NCI-H1417 (cell line): ENCODE measurements at regions not wholly inside any gene's neighbourhood (a gene's known extent, or its start where the extent isn't known, plus 50 kb on each side); places are given as distances from the start of the nearest gene placed in this dataset.

Source experiments
- DNase-seq, 3 experiments: peaks; one replicate each; lab custom pipeline; 2025; lab: John Stamatoyannopoulos, UW

DNA sequence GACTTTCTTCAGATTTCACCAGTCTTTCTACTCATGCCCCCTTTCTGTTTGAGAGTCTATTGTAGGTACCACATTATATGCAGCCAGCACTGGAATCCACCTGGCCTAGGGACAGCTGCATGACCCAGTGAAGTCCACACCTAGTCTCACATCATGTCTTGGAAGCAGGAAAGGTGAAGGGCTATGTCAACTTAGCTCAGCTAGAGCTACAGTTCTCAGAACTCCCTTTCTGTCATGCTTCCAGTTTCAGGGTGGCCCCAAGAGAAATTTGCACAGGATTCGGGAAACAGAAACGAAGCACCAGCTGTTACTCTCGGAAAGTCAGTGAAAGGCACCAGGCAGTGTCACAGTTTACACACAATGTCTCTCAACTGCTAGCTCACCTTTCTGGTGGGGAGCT lies 51.6 kb upstream of the NLRP1 start:
- DNase-seq, result no peak

DNA sequence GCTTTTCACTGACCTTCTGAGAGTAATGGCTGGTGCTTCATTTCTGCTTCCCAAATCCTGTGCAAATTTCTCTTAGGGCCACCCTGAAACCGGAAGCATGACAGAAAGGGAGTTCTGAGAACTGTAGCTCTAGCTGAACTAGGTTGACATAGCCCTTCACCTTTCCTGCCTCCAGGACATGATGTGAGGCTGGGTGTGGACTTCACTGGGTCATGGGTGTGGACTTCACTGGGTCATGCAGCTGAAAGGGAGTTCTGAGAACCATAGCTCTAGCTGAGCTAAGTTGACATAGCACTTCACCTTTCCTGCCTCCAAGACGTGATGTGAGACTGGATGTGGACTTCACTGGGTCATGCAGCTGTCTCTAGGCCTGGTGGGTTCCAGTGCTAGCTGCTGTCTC lies 54.3 kb upstream of the NLRP1 start:
- DNase-seq, result no peak

DNA sequence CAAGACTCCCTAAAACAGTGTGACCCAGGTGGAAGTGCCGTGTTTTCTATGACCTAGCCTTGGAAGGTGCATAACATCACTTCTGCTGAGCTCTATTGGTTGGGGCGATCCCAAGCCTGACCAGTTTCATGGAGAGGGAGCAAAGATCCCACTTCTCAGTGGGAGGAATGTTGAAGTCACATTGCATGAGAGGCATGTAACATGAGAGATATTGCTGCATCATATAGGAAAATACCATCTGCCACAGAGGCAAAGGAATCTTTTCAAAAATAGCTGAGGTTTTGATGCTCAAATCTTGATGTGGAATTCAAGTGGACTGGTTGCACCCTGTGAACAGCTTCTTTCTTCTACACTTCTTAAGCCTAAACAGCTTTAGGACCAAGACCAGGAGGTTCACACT lies 56.4 kb upstream of the NLRP1 start:
- no peak for DNase-seq

DNA sequence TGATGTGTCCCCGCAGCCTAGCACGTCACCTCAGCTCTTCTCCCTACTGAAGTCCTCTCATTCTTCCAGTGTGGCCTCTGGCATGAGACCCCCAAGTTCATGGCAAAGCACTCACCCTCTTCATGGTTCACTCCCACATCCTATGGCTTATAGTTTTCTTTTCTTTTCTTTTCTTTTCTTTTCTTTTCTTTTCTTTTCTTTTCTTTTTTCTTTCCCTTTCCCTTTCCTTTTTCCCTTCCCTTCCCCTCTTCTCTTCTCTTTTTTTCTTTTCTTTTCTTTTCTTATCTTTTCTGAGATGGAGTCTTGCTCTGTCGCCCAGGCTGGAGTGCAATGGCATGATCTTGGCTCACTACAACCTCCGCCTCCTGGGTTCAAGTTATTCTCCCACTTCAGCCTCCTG lies 58.4 kb upstream of the NLRP1 start:
- no peak for DNase-seq

DNA sequence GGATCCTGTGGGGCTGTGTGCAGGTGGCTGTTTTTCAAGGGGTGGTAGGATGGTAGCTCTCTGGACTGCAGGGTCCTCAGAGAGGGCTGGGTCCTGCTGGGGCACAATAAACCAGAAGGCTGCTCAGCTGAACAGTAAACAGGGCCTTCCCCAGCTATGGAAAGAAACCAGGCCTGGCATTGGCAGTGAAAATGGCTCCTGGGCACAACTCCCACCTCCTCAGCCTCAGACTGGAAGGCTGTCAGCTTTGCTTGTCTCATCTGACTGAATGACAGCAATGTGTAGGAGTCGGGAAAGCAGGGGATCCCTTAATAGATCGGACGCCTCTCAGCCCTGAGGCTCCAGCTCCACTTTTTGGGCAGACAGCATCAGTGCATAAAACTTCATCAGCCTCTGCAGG lies 59.8 kb upstream of the NLRP1 start:
- no peak for DNase-seq

DNA sequence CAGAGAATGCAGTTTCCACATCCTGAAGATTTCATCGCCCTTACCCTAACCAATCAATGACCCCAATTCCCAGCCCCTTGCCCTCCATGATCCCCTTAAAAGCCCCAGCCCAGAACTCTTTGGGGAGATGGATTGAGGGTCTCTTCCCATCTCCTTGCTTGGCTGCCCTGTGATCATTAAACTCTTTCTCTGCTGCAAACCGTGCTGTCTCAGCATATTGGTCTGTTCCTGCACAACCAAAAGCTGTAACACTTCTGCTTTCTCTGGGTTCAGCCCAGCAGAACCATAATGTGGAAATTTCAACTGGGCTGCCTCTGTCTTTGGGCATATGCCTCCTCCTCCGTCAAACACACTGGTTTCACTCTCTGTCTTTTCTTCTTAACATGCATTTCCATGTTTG lies 67.0 kb upstream of the NLRP1 start:
- no peak for DNase-seq

DNA sequence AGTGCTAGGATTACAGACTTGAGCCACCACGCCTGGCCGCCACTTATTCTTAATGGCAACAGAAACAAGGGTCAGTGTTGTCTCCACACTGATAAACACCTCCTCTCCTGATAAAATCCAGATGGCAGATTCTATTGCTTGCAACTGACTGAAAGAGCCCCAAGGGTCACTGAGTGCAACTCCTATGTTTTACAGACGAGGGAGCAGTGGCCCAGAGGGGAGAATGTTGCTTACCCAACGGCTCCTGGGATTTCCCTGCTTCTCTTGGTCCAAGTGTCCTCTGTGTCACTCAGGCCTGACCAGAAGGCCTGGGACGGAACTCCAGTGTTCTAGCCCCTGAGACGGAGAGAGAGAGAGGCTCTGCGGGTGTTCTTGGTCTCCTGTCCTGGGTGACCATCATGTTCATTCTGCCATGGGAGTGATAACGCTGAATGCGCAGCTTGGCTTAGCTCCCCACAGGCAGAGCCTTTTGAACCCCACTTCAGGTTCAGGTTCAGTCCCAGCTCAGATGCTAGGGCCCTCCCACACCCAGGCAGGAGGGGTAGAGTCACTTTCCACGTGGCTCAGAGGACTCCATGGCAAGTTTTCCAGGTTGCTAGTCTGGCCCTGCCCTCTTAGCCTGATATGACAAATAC lies 77.3 kb upstream of the NLRP1 start:
- DNase-seq, result no peak

DNA sequence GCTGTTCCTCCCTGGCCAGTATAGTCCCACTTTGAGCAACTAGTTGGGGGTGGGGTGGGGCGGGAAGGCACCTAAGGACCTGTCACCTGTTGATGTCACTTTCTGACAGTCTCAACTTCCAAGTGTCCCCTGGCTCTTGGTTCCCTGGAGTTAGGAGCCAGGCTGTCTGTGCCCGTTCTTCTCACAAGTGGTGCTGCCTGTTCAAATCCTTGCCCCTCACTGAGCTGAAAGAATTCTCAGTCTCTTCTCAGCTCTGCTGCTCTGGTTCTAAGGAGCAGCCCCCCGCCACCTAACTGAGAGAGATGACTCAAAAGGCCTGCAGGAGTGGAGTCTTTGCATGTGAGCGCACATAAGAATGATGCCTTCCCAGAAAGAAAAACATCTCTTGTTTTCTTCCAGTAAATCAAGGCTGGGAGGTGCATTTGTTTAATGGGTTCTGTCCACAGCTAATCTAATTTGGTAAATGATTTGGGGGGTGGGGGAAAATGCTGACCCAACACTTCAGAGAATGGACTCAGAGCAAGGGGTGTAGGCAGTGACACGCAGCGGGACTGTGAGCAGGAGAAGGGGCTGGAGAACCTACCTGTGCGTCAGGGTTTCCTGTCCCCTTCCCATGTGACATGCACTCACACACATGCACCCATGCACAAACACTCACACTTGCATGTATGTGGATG lies 78.2 kb upstream of the NLRP1 start:
- no peak for DNase-seq

DNA sequence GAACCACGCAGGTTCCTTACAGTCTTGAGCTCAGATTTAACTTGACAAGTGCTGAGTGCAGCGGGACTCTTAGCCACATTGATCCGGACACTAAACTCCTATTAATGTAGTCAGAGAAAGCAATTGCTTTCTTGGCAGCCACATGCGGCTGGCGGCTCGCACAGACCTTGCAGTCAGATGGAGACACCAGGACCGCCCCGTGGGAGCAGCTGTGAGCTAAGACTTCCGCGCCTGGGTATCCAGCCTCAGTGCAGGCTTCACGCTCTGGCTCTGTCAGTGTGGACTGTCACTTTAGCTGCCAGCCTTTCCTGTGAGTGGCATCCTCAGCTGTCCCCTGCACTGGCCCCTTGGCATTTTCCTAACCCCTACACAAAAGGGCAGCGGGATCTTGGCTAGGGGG lies 80.9 kb upstream of the NLRP1 start:
- no peak for DNase-seq

DNA sequence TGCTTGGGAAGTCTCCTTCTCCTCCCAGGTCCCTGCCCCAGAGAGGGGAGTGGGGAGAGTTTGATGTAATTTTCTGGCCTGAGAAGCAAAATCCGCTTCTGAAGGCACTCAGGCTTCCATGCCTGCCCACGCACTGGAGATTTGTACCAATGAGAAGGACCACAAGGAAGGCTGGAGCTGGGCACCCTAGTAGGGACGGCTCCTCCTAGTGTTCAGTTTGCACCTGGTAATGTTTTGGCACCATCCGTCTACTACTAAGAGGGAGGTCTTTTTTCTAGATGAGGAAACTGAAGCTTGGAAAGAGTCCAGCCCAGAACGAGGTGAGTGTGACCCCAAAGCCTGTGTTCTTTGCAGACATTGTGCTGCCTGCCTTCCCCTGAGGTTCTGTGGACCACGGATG lies 83.6 kb upstream of the NLRP1 start:
- no peak for DNase-seq

DNA sequence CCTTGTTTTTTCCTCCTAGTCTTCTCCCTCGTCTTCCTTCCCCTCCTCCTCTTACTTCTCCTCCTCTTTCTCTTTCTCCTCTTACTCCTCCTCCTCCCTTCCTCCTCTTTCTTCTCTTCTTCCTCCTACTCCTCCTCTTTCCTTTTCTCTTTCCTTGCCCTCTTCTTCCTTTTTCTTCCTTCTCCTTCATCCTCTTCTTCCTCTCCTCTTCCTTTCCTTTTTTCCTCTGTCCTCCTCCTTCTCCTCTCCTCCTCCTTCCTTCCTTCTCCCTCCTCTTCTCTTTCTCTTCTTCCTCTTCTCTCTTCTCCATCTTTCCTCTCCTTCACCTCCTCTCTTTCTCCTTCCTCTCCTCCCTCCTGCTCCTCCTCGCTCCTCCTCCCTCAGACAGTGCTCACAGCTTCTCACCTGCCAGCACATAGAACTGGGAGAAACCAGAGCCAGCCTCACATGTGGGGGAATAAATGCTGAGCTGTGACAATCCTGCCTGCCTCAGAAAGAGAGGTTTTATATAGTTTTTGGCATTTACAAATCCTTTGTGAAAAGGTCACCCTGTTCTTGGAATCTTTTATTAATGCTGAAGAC lies 84.3 kb upstream of the NLRP1 start:
- DNase-seq, result no peak

DNA sequence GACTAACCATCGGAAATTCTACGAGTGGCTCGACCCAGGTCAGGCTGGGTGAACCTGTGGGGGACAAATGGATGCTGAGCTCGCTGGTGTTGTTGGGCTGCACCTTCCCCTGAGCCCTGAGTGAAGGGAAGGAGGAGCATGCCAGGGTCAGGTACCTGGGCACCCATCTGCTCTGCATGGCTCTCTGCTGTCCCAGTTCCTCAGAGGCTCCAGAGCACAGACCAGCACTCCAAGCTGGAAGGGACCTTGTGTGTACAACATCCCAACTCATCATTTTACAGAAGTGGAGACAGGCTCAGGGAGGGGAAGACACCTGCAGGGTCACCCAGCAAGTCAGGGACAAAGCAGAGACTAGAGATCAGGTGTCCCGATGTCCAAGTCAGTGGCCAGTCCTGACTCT lies 84.9 kb upstream of the NLRP1 start:
- no peak for DNase-seq

DNA sequence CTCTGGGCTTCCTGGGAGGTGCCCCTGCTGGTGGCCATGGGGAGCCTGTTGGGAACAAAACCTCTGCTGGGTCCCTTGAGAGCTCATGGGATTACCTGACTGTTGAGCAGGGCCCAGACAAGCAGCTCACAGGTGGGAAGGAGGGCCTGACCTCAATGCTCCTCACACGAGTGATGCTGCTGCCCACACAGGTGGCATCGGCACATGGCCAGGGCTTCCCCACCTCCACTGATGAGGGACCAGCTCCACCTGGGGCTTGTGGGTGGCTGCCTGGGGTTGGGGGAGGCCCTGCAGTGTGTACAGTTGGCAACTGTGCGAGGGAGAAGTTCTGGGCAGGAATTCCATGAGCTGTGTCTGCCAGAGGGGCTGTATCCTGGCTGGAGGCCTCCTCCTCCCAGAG lies 87.8 kb upstream of the NLRP1 start:
- no peak for DNase-seq

DNA sequence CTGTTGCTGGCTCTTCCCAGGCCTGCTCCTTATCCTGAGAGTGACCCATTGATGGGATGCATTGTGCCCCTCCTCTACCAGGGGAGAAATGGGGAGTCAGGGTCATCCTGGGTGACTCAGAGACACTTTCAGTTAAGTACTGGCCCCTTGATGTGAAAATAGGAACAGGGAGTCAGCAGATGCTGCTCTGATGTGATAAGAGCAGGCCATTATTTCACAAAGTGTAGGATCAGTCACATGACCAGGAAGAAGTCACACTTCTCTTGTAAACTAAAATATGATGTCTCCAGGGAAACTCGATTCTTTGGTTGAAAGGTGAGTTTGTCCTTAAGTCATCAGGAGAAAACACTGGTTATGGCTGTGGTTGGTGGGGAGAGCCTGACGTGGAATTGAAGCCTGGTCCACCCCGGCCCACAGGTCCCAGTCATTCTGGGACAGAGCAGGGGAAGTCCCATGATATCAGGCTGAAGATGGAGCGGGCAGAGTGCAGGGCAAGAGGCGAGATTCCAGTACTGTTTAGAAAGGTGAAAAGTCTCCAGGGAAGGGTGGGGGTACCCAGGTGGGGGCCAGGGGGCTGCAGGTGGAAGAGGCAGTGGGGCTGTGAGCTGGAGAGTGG lies 88.6 kb upstream of the NLRP1 start:
- DNase-seq, result no peak

DNA sequence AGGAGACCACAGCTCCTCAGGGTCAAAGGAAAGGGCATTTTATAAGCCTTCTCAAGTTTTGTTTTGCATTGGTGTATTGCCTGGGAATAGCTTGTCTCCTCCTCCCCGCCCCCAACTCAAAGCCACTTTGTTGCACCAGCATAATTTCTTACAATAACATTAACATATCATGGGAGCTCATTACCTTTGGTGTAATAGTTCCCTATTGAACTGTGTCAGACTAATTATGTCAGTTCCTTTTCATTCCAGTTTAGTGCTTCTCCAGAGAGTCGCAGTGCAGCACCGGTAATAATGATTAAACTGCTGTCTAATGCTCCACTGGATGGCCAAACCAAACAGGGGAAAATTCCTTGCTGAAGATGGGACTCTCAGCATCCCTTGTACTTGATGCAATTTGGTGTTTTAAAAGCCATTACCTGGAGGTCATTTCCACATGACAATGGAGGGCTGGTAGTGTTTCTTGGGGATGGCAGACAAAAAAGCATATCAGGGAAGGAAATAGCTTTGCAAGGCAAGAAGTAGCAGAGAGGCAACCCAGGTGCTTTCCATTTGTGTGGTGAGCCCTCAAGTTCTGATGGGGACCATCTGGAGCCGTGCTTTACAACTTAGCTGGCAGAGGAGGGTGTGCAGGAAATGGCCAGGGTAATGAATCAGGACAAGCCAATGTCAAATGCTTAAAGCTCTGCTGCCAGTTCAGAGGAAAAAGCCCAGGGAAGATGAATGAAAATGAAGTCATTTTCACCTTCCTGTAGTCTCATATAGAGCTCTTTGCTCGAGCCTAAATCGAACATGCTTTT lies 91.5 kb upstream of the NLRP1 start:
- no peak for DNase-seq

DNA sequence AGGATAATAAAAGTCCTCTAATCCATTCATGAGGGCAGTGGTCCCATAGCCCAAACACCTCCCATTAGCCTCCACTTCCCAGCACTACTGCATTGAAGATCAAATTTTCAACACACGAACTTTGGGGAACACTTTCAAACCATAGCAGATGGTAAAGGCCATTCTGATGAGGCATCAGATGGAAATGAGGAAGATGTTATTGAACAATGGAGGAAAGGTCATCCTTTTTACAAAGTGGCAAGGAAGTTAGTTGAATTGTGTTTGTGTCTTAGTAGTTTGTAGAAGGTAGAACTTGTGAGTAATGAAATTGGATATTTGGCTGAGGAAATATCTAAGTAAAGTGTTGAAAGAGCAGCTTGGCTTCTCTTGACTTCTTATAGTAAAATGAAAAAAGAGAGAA lies 93.3 kb upstream of the NLRP1 start:
- DNase-seq, result no peak

DNA sequence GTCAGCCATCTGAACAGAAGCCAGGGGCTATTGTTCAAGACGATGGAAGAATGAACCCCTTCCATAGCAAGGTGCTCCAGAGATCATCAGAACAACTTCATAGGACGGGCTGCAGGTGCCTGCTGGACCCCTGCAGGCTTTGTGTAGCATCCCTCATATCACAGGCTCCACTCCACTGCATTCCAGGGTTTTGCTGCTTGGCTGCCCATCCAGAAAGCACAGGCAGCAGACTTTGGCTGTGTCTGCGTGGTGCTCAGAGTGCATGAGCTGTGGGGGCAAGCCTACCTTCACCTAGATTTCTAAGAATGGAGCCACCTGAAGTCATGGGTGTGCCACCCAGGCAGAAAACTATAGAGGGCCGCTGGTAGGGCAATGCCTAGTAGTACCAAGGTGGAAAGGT lies 93.9 kb upstream of the NLRP1 start:
- no peak for DNase-seq

DNA sequence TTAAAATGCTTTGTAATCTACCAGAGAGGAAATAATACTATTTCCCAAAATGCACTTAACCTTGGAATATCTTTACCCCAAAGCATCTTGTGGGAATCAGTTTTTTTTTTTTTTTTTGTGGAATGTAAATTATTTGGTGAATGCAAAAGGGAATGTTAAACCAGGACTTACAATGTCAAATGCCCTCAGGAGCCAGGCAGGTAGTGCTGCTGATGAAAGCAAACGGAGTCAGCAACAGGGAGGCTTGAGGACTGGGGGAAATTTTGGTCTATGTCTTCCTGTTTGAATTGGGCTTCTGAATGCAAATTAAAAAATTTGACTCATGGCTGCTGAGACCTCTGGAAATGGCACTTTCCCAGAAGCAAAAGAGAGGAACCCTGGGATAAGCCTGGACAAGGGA lies 96.5 kb upstream of the NLRP1 start:
- no peak for DNase-seq

DNA sequence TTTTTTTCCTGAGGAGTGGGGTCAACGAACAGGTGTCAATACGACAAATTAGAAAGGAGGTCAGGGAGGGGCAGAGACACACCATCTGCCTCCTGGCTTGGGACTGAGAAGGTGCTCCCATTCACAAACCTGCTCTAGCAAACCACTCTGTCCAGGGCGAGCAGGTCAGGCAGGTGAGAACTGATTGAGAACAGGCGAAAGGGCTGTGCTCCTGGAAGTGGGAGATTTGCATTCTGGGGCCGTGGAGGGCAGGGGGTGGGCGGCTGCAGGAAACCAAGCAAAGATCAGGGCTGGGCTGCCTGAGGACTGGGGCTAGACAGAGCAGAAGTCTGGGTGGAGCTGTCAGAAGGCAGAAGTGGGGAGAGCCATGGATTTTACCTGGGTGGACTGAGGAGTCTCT lies 98.9 kb upstream of the NLRP1 start:
- DNase-seq, result no peak

DNA sequence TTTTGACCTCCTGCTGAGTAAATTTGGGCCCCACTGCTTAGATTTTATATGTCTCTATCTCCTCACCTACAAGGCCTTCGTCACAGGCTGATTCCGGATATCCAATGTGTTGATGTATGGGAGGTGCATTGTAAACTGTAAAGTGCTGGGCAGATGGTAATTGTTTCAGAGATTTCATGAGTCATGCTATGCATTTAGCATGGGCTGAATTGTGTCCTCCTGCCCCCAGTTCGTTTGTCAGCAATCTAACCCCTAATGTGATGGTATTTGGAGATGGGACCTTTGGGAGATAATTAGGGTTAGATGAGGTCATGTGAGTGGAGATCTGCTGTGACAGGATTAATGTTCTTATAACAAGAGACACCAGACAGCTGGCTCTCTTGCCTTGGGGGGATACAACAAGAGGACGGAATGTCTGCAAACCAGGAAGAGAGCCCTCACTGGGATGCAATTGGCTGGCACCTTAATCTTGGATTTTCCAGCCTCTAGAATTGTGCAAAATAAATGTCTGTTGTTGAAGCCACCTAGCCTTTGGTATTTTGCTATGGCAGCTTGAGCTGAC lies 101.8 kb upstream of the NLRP1 start:
- DNase-seq, result no peak

DNA sequence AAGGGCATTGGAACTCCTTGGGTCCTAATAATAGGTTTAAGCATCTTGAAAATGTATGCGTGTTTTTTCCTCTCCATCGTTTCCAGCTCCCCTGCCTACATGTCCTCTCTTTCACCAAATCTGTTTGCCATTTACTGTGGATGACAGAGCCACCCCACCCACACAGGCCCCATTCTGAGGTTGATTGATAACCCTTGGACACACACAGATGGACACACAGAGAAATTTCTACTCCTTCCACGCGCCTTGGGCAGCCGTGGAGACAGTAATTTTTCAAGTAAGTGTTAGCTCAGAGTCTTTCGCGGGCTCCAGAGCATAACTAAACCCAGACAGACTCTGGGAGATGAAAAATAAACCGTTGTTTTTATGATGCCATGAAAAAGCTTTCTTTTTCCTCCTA lies 103.3 kb upstream of the NLRP1 start:
- DNase-seq, result no peak

DNA sequence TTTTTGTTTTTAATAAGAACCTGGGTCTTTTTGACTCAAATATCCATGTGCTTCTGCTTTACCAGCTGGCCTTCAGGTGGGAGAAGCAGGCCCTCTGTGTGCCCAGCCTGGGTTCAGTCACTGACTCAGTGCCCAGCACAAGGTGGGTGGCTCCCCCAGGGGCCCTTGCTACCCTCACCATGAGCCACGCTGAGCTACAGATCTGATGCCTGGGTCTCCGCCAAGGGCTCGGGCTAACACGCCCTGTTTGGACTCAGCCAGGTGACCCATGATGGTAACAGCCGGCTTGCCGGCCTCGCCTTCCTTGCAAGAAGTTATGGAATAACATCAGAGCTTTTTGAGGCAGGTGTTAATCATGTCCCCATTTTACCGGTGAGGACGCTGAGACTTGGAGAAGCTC lies 109.5 kb upstream of the NLRP1 start:
- DNase-seq, result no peak
